GM10266 (cell line): ENCODE measurements at regions not wholly inside any gene's neighbourhood (a gene's known extent, or its start where the extent isn't known, plus 50 kb on each side); places are given as distances from the start of the nearest gene placed in this dataset.

Experiments
- DNase-seq: peaks from one replicate; pipeline ENCODE4 v3.0.0; 2012; ENCODE audit errors: extremely low spot score
- TF ChIP-seq, protein P1 (sequence below): IDR thresholded peaks from 2 replicates; pipeline ENCODE4 v1.5.1; 2012; ENCODE audit warnings: mild to moderate bottlenecking, low read depth; ENCODE audit not compliant: control insufficient read depth, insufficient read depth; ENCODE audit errors: missing control alignments

DNA sequence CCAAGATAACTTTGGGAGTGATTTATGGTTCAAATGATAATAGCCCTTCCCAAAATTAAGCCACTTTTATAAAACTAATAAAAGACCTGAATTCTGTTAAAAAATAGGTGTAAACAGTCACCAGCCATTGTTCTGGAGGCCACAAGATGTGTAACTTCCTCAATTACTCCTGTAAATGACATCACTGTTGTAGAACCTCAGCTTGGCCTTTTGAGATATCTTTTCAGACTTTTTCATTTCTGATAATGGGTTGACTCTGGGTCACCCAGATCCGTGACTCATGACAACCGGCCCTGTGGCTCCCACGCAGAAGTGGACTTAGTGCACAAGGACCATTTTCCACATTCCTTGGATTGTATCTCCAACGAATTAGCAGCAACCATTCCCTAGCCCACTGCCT is 106.6 kb downstream of the DKK1 start:
- DNase-seq: no peak
- TF ChIP-seq, protein P1, sequence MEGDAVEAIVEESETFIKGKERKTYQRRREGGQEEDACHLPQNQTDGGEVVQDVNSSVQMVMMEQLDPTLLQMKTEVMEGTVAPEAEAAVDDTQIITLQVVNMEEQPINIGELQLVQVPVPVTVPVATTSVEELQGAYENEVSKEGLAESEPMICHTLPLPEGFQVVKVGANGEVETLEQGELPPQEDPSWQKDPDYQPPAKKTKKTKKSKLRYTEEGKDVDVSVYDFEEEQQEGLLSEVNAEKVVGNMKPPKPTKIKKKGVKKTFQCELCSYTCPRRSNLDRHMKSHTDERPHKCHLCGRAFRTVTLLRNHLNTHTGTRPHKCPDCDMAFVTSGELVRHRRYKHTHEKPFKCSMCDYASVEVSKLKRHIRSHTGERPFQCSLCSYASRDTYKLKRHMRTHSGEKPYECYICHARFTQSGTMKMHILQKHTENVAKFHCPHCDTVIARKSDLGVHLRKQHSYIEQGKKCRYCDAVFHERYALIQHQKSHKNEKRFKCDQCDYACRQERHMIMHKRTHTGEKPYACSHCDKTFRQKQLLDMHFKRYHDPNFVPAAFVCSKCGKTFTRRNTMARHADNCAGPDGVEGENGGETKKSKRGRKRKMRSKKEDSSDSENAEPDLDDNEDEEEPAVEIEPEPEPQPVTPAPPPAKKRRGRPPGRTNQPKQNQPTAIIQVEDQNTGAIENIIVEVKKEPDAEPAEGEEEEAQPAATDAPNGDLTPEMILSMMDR: no peak

DNA sequence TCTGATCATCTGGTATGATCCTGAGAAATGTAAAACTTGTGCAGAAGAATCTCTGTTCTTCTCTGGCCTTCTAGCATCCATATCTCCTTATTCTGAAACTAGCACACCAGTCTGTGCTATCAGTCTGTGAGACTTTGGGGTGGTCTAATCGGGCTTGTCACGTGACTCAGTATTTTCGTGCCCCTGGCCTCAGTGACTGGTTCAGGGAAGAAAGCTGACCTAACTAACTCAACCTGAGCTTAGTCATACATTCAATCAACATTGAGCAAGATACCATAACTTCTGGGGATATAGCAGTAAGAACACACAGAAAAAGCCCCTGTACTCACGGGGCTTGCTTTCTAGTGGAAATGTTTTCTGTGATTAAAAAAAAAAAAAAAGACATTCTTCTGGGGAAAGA is 109.3 kb downstream of the DKK1 start:
- DNase-seq: no peak
- TF ChIP-seq, protein P1: no peak

DNA sequence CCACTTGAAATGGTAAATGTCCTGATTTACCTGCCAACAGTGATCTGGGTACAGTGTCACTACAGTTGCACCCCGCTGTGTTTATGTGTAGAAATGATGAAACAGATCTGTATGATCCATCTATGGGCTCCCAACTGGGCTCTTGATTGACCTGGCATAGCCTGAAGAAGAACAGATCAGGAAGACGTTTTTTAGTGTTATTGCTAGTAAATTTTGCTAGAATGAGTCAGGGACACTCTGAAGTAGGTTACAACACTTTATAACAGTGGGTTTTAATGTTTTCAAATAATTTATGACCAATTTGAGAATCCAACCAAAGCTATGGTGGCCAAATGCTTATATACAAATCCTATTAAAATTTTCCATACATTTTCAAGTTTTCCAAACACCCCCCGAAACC is 110.3 kb downstream of the DKK1 start:
- TF ChIP-seq, protein P1: no peak
- DNase-seq: no peak

GRCh38 chr10:52434734-52435133 is 120.7 kb downstream of the DKK1 start:
- no peak for DNase-seq
- TF ChIP-seq, protein P1: no peak

- TF ChIP-seq, protein P1: no peak
- no peak for DNase-seq
These were observed 122.6 kb downstream of the DKK1 start for GRCh38 chr10:52436664-52437063.

GRCh38 chr10:52437205-52437646 is 123.1 kb downstream of the DKK1 start:
- TF ChIP-seq, protein P1: no peak
- DNase-seq: no peak

GRCh38 chr10:52438119-52438518 is 124.0 kb downstream of the DKK1 start:
- TF ChIP-seq, protein P1: no peak
- no peak for DNase-seq
